OCI-LY7 (cell line): ENCODE measurements at regions not wholly inside any gene's neighbourhood (a gene's known extent, or its start where the extent isn't known, plus 50 kb on each side); places are given as distances from the start of the nearest gene placed in this dataset.
"Not testable (repeated sequence)": the region's sequence is repeated elsewhere in the genome, so short reads cannot be mapped to it uniquely, and the experiment has no call there.

Experiments used
- CTCF ChIP-seq: fragments of 200-600 bp; sonication (generic); conservative IDR thresholded peaks from 2 replicates; pipeline ENCODE4 v1.5.1; 2014; ENCODE audit warnings: mild to moderate bottlenecking, antibody characterized with exemption, low read length, moderate library complexity, mixed read lengths
- EZH2phosphoT487 ChIP-seq: fragments of 200-600 bp; sonication (generic); IDR thresholded peaks from 2 replicates; pipeline ENCODE4 v1.6.1; 2018; ENCODE audit warnings: low read depth, borderline replicate concordance, mild to moderate bottlenecking, mixed run types, antibody characterized with exemption, low read length, moderate library complexity, mixed read lengths

GRCh38 chrX:35497453-35497852 lies 300.7 kb upstream of the MAGEB16 start:
- not testable (repeated sequence) for TF ChIP-seq CTCF, EZH2phosphoT487
